ENCODE measurements at regions not wholly inside any gene's neighbourhood (a gene's known extent, or its start where the extent isn't known, plus 50 kb on each side); places are given as distances from the start of the nearest gene placed in this dataset.

GRCh38 chr10:85429126-85429525 is 937.5 kb downstream of the GRID1 start:
- H3K27me3 ChIP-seq (ENCODE audit: control insufficient read depth, insufficient read depth, low read length), result no peaks in the 10 kb centered on the region
- H3K4me2 ChIP-seq (ENCODE audit: low read depth, low read length), result no peak overlapping the region
- H3K79me1 ChIP-seq (ENCODE audit: low read depth in 1 of 2, low read length in 2 of 2), result no peaks in the 10 kb centered on the region
- H3K27ac ChIP-seq (ENCODE audit: insufficient read depth, low read length), result no peak overlapping the region
- WGBS, 2 experiments (ENCODE audit: extremely low coverage in 2 of 2, insufficient read length in 1 of 2), result no CpG with 5 or more reads among the region's 3 CpGs
- no peak overlapping the region for H3K23ac ChIP-seq (ENCODE audit: low read depth, low read length)
- no peaks in the 10 kb centered on the region for H3K9me1 ChIP-seq (ENCODE audit: insufficient read depth, low read length)
- peaks cover 12% of the 10 kb centered on the region for H3K9me3 ChIP-seq (ENCODE audit: control insufficient read depth, insufficient read depth, low read length)
- no peaks in the 10 kb centered on the region for H4K20me1 ChIP-seq (ENCODE audit: insufficient read depth, low read length)
- no peak overlapping the region for H2BK15ac ChIP-seq (ENCODE audit: low read depth, low read length)
- dilution Hi-C loops (cut with HindIII; ENCODE audit: low sequenced_read_pairs, unreplicated experiment), result no loop called here
- no peaks in the 10 kb centered on the region for H3K4me1 ChIP-seq (ENCODE audit: control insufficient read depth, insufficient read depth, low read length)
- CTCF ChIA-PET, result no interaction called here
- BruUV-seq (replicated peaks), result no TSS peak
- H4K8ac ChIP-seq (ENCODE audit: low read depth in 2 of 2, low read length in 2 of 2), result no peak overlapping the region
- TF ChIP-seq, protein P1, sequence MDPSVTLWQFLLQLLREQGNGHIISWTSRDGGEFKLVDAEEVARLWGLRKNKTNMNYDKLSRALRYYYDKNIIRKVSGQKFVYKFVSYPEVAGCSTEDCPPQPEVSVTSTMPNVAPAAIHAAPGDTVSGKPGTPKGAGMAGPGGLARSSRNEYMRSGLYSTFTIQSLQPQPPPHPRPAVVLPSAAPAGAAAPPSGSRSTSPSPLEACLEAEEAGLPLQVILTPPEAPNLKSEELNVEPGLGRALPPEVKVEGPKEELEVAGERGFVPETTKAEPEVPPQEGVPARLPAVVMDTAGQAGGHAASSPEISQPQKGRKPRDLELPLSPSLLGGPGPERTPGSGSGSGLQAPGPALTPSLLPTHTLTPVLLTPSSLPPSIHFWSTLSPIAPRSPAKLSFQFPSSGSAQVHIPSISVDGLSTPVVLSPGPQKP (IDR thresholded peaks at IDR 0.05; ENCODE audit: borderline replicate concordance, low read depth, low read length), result no peak
- TF ChIP-seq POLR2A (IDR thresholded peaks at IDR 0.05; ENCODE audit: low read depth, low read length) (no peak), MAFK (IDR thresholded peaks at IDR 0.05; ENCODE audit: low read depth, low read length) (no peak)
- POLR2A ChIA-PET (ENCODE audit: unreplicated experiment), result no interaction called here
- no peak overlapping the region for H2AK5ac ChIP-seq (ENCODE audit: low read depth, low read length)
- DNase-seq (no peak), ATAC-seq (ENCODE audit: low read depth) (no peak)
- H3K4me3 ChIP-seq (ENCODE audit: insufficient read depth, low read depth, low read length), result no peak overlapping the region
- H2AFZ ChIP-seq (replicated peaks; ENCODE audit: low read length, poor library complexity), result no peak overlapping the region
- H4K5ac ChIP-seq (ENCODE audit: low read depth, low read length), result no peak overlapping the region
- H3K9ac ChIP-seq (ENCODE audit: low read depth, low read length), result no peak overlapping the region
- H3K18ac ChIP-seq (ENCODE audit: low read depth, low read length), result no peak overlapping the region
- no peak overlapping the region for H2BK20ac ChIP-seq (ENCODE audit: low read depth, low read length)
- no peak overlapping the region for H2AK9ac ChIP-seq (replicated peaks; ENCODE audit: low read depth, low read length, poor library complexity)
- no peak overlapping the region for H3K56ac ChIP-seq (ENCODE audit: extremely low read depth, insufficient read depth, low read length)
- no peak overlapping the region for H2BK120ac ChIP-seq (ENCODE audit: low read depth, low read length)
- no peak overlapping the region for H2BK5ac ChIP-seq (ENCODE audit: low read depth, low read length, poor library complexity, severe bottlenecking)
- intact Hi-C loops (cut with micrococcal nuclease), result no loop called here
- H4K91ac ChIP-seq (ENCODE audit: insufficient read depth, low read depth, low read length), result no peak overlapping the region
- no peak overlapping the region for H3K14ac ChIP-seq (replicated peaks; ENCODE audit: low read depth, low read length)
- H3K36me3 ChIP-seq (ENCODE audit: control insufficient read depth, insufficient read depth, low read length), result no peaks in the 10 kb centered on the region
- in situ Hi-C loops (cut with MboI; ENCODE audit: low sequenced_read_pairs), result no loop called here
- no peak overlapping the region for H3K4ac ChIP-seq (ENCODE audit: low read depth, low read length)
